Epithelial cell of proximal tubule (primary cell): ENCODE measurements at regions not wholly inside any gene's neighbourhood (a gene's known extent, or its start where the extent isn't known, plus 50 kb on each side); places are given as distances from the start of the nearest gene placed in this dataset.
A peak's percentile ranks its signal among the peaks of the same experiment; 100 is the strongest.

Source experiments
- DNase-seq: peaks from one replicate; pipeline ENCODE4 v3.0.0-alpha.2; 2011; ENCODE audit warnings: low read depth
- H3K4me3 ChIP-seq: 2 replicates; pipeline ENCODE4 v1.5.1; 2011; ENCODE audit warnings: low read depth, mild to moderate bottlenecking, low read length
- CTCF ChIP-seq: conservative IDR thresholded peaks from 2 replicates; pipeline ENCODE4 v1.5.1; 2012; ENCODE audit warnings: low read depth, mild to moderate bottlenecking, low read length

- DNase-seq = peak; percentile 65
- TF ChIP-seq CTCF = no peak
- H3K4me3 ChIP-seq = no peak overlapping the region
Observed at GRCh38 chr1:182149411-182149965, 88.0 kb upstream of the ZNF648 start.

- H3K4me3 ChIP-seq = no peak overlapping the region
- no peak for TF ChIP-seq CTCF
- DNase-seq = no peak
Observed at GRCh38 chr1:182147951-182148350, 86.4 kb upstream of the ZNF648 start.

GRCh38 chr1:182147136-182147820 is 85.8 kb upstream of the ZNF648 start:
- DNase-seq = no peak
- H3K4me3 ChIP-seq = no peak overlapping the region
- TF ChIP-seq CTCF = no peak

GRCh38 chr1:182146286-182146685 is 84.8 kb upstream of the ZNF648 start:
- DNase-seq = no peak
- no peak for TF ChIP-seq CTCF
- no peak overlapping the region for H3K4me3 ChIP-seq

- DNase-seq = no peak
- no peak overlapping the region for H3K4me3 ChIP-seq
- TF ChIP-seq CTCF = no peak
Observed at GRCh38 chr1:182145441-182145840, 83.9 kb upstream of the ZNF648 start.

GRCh38 chr1:182144646-182145030 is 83.1 kb upstream of the ZNF648 start:
- no peak overlapping the region for H3K4me3 ChIP-seq
- TF ChIP-seq CTCF = no peak

More at GRCh38 chr1:182144646-182145030, 83.1 kb upstream of the ZNF648 start:
- no peak for DNase-seq
